Stimulated activated CD8-positive, alpha-beta memory T cell treated with anti-CD3 and anti-CD28 coated beads, Interleukin-15, amount 100 ng/mL, for 4 hours (primary cell): ENCODE measurements at regions not wholly inside any gene's neighbourhood (a gene's known extent, or its start where the extent isn't known, plus 50 kb on each side); places are given as distances from the start of the nearest gene placed in this dataset.
"Not testable (repeated sequence)": the region's sequence is repeated elsewhere in the genome, so short reads cannot be mapped to it uniquely, and the experiment has no call there.

Source experiments
- DNase-seq, 2 donors: peaks; one replicate each; pipeline ENCODE4 v3.0.0-alpha.2; 2020; ENCODE audit warnings: low read depth in 2 of 2

- DNase-seq, result no peak
These were observed 427.4 kb upstream of the MGMT start for GRCh38 chr10:129039406-129040370.

DNA sequence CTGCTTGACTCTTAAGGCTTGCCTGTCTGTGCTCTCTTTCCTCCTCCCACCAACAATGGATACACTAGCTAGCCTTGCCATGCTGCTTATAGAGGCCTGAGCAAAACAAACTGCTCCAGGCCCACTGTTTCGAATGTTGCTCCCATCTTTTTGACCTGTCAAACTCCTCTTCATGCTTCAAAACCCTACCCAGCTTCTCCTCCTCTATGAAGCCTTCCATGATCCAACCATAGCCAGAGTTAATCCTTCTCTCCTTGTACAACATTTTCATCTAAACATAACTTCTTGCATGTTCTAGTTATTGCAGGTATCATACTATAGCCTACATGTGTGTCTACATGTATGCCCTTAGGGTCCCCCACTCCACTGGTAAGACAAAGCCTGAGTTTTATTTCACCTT lies 426.7 kb upstream of the MGMT start:
- DNase-seq, result no peak

GRCh38 chr10:129041916-129042315 lies 425.1 kb upstream of the MGMT start:
- no peak for DNase-seq

DNA sequence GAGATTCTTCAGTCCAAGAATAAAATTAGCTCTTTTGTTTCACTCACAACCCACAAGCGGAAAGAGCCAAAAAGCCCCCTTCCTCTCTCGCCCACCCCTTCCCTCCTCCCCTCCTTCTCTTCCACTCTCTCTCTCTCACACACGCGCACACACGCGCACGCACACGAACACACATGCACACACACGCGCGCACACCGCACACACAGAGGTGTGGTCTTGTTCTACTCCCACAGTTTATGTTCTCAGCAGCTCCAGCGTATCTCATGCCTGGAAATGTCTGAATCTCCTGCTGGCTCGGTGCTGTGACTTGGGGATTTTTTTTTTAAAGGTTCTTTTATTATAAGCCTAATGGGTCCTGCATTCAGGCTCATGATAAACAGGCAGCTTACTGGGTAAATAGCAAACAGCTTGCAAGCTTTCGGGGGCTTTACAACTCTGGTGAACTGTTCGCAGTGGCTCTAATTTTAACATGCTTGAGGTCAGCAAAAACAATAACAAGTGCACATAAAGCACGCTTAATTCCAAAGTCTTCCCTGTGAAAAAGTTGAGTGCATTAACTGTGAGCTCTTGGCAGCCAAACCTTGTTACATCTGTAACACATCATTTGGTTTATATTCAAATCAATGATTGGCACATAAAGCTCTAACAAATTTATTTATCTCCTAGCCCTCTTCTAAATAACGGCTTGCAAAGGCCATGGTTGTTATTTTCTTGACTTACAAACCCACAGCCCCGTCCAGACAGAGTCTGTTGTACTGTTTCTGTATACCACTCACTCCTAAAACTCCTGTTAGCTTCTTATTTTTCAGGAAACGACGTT lies 424.1 kb upstream of the MGMT start:
- no peak for DNase-seq

DNA sequence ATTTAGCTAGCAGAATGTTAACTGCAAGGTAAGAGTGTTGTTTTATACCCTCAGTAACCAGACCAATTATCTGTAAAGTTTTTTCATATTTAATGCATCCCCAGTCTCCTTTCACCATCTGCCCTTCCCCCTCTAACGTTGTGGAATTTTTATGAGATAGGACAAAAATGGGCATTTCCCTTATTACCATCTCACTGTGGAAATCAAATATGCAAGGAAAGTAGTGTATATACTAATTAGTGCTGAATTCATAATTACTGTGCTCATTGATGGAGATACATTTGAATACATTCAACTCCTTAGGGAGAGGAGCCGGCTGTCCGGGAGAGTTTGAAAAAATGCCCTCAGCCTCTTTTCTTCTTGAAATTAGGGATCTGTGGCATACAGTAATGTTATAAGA lies 423.4 kb upstream of the MGMT start:
- DNase-seq, result no peak

DNA sequence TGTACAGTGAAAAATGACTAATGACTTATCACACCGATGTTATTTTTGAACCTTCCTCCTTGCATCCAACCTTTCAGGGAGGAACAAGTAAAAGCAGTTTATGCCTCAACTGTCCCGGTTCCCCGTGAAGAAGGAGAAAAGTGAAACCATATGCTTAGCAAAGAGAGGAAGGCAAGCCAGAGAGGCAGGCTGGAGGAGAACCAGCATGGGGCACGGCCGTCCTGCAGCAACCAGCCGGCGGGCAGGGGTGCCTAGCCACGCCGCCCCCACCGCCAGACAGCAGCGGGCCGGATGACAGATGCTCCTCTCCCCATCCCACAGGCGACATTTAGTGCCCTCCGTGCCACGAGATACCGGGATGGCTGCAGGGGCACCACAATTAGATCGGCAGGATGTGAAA lies 421.4 kb upstream of the MGMT start:
- no peak for DNase-seq

DNA sequence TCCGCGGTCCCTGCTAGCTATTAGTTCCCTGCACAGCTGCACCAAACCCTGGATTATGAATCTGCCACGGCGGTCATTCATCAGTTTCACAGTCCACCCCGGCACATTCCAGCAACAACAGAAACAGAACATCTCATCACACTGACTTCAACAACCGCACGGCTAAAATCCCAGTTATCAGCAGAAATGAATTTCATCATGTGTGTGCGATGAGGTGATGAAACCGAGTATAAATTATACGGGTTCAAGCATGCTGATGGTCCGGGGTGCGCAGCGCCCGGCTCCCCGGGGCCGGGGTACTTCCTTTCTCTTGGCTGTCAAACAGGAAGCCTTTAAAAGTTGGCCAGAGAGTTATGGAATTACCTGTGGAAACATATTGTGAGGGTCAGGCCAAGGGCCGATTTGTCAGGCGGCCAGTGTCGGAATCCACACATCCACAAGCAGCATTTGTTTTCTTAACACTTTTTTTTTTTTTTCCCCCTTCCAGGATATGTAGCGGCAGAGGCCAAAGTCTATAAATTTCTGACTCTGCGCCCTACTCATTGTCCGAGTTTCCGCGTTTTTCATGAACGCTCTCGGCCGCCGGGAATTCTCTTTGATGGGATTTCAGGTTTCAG lies 420.9 kb upstream of the MGMT start:
- DNase-seq, result no peak

DNA sequence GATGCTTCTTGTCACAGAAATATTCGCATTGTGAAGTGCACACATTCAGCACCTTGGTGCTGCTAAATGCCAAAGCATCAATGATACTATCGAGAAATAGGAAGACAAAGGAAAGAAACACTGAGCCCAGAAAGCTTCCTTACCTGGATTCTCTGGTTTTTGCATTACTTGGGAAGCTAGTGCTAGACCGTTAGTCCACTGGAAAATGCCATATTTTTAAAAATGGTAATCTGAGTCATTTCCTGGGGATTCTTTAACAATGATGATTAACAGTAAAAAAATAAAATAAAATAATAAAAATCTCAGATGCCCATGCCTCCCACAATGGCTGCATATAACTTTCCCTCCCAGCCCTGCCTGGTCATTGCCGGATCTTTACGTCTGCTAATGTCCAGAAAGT lies 420.1 kb upstream of the MGMT start:
- DNase-seq, result no peak

DNA sequence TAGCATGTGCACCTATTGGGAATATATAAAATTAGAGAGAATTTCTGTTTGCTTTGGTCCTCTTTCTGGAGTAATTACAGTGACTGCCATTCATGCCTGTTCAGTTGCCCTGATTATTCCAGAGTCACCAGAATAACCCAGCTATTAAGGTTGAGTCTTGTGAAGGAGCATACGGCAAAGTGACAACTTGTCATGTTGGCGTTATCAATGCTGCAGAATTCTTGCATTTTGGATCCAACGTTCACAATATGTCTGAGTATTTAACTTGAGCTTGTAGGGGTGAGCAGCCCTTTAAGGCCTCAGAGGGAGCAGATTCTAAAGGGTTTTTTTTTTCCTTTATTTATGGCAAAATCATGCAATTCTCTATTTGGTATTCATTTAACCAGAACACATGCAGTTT lies 419.4 kb upstream of the MGMT start:
- DNase-seq, result no peak

- no peak for DNase-seq
These were observed 418.5 kb upstream of the MGMT start for GRCh38 chr10:129048513-129048912.

- DNase-seq, result no peak
These were observed 417.5 kb upstream of the MGMT start for GRCh38 chr10:129049501-129049900.

DNA sequence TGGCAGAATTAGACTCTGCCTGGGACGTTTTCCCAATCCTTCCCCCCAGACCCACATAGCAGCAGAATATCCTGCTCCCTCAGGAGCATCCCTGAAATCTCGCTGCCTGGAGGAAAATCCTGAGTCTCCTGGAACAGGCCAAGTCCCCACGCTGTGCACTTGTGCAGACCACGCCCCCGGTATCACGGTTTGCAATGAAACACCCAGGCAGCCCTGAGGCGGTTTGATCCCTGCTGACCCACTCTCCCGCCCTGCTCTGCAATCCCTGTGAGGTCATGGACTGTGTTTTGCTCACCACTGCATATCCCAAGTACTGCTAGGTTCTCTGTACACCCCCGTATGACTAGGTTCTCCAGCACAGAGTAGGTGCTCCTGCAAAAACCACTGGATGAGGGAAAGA lies 411.8 kb upstream of the MGMT start:
- DNase-seq, result no peak

DNA sequence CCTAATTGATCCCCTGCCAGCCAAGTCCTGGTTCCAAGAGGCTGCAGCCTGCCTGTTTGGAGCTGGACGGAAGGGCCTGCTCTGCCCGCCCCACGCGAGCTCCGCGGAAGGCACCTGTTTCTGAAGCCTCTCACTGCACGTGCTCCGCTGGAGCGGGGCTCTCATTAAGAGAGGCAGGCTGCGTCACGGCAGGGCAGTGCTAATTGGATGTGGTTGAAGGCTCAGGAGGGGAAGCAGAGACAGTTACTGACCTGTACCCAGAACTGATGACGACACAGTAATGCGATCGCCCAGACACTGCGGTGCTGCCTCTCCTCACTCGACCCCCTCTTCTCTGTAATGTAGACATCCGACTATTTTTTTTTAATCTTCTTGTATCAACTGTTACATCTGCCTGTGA lies 411.1 kb upstream of the MGMT start:
- no peak for DNase-seq

DNA sequence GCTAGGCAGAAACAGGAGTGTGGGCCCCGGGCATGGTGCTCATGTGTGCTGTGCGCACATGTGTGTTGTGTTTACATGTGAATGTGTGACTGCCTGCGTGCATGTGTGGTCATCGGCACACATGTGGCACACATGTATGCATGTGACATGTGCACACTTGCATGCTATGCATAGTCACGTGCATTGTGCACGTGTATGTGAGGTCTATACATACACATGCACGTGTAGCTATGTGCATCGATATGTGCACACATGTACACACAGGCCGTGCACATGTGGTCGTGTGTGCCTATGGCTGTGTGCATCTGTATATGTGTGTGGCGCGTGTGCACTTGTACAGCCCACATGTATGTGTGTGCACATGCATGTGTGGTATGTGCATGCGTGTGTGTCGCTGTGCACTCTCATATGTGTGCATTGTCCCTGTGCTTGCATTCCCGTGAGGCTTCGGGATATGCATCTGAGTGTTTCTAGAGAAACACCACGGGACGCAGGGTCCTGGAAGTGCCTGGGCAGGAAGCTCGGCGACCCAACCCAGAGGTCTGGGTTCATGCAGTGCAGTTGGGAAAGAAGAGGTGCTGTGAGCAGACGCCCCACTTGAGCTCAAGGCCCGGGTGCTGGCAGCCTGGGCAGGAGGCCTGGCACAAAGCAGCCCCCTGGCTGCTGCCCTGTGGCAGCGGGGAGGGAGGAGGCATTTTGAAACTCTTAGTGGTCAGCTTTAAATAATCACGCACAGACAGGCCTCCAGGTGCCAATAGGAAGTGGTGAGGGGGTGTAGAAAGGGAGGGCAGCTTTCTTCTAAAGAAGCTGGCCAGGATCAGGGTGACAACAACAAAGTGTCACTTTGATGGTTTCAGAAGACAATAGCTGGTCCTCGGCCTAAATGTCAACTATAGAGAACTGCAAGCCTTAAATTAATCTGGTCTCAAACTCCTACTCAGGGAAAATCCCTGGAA lies 410.0 kb upstream of the MGMT start:
- no peak for DNase-seq

- peak in 1 of 2 donors; percentile 25 for DNase-seq
These were observed 409.0 kb upstream of the MGMT start for GRCh38 chr10:129057856-129058663.

DNA sequence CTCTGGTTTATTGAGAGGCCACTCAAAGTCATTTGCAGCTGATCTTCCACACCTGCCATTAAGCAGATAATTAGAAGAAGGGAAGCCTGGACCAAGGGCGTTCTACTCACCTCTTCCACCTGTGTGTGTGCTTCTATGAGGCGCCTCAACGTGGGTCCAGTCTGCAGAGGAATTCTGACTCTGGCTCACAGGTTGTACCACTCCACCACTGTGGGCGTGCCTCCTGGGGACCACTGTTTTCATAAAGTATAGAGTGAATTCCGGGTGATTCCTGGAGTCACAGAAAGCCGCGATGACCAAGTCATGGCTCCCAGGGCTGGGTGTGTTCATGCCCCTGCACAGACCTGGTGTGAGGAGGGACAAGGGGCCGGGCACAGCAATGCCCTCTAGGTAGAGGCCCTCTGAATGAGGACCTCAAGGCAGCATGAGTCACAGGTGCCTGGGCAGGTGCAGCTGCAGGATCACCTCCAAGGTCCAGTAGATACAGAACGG lies 408.3 kb upstream of the MGMT start:
- DNase-seq, result no peak

DNA sequence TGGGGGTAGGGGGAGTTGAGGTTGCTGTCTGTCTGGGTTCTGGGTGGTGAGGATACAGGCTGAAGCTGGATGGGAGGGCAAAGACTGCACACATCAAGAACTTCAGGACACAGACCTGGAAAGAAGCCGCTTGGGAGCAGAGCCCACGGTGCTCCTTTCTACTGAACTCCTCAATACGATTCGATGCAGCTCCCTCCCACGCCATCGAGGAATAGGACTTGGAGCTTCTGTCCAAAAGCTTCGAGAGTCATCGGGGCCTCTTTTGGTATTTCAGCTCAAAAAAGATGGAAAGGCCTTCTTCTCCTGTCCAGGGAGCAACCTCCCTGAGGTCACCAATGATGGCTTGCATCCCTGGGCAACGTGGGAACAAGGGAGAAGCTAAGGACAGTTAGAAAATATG lies 407.1 kb upstream of the MGMT start:
- DNase-seq, result no peak

DNA sequence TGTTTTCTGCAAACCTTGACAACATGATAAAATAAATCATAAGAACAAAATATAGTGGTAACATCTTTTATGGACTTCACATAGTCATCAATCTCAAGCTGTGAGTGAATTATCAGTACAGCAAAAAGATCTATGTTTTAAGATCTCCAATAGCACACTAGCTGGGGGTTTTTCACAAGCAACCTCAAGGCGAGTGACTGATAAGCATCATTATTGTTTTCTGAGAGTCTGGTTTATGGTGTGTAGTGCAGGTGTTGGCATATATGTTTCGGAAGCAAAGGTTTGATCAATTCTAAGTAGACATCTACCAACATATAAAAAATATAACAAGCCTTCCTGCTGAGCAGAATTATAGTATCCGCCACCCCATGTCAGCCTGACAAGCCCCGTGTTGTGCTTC lies 403.8 kb upstream of the MGMT start:
- DNase-seq, result no peak

GRCh38 chr10:129063877-129064276 lies 403.2 kb upstream of the MGMT start:
- no peak for DNase-seq

GRCh38 chr10:129066529-129066928 lies 400.5 kb upstream of the MGMT start:
- not testable (repeated sequence) for DNase-seq
